Epidermal melanocyte (primary cell): ENCODE measurements at regions not wholly inside any gene's neighbourhood (a gene's known extent, or its start where the extent isn't known, plus 50 kb on each side); places are given as distances from the start of the nearest gene placed in this dataset.
A peak's percentile ranks its signal among the peaks of the same experiment; 100 is the strongest.
"Not testable (repeated sequence)": the region's sequence is repeated elsewhere in the genome, so short reads cannot be mapped to it uniquely, and the experiment has no call there.

Experiments used
- DNase-seq: peaks from one replicate; pipeline ENCODE4 v3.0.0; 2011; ENCODE audit warnings: low spot score; ENCODE audit not compliant: insufficient read length

DNA sequence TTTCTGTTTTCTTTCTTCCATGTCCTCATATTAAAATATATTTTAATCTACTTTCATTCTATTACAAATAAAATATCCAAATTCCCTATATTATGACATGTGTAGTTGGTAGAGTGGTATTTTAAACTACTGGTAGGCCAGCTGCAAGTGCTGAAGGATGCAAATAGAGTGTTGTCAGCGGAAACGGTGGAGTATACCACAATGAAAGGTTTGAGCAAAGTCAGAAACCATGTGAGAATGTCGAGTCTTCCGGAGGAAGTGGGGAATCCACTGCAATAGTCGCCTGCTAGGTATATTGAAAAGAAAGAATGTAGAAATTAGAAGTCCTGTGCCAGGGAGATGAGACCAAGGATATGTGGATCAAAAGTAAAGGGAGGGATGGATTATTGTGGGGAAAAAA lies 373.9 kb downstream of the DSEL start:
- DNase-seq = no peak

DNA sequence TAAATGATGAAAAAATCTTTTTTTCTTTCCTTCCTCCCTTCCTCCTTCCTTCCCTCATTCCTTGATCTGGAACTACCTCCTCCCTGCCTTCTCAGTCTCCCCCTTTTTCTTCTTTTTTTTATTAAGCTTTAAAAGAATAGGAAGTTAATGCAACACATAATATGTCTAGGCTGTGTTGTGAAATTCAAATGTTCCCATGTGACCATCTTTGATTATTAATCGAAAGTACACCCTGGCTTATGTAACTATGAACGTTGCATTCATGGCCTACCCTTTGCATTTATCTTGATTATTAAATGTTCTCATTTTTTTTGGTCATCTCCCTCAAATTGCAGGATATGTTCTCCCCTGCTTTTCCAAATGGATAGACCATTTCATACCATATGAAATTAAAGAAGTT lies 376.0 kb downstream of the DSEL start:
- DNase-seq = no peak

DNA sequence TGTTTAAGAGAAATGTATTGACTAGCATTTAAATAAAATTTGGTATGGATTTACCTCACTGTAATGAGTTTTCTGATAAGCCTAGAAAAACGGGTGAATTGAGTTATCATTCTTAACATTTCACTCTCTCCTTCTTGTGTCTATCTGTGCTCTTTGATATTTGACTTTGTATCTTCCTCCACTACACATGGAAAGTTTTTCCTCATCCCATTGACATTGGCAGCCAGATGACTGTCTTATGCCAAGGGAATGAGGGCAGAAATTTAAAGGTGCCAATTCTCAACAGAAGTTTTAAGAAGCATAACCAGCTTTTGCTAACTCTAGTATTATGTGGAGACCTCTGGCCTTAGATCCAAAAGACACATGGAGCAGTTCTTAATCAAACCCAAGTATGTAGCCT lies 376.6 kb downstream of the DSEL start:
- no peak for DNase-seq

DNA sequence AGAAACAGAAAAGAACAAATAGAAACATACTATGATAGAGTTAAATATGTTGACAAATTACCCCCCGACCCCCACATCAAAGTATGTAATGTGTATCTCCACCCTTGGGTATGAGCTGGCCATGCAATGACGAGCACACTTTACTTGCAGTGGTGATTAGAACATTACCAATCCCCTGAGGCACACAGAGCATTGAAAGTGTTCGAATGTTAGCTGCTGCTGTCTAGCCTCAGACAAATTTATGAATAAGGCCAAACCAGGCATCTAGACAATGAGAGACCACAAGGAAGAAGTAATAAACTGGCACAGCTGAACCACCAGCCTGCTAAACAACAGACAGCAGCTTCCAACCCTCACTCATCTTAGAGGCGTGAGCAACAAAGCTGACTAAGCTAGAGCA lies 380.5 kb downstream of the DSEL start:
- DNase-seq = peak; percentile 18

DNA sequence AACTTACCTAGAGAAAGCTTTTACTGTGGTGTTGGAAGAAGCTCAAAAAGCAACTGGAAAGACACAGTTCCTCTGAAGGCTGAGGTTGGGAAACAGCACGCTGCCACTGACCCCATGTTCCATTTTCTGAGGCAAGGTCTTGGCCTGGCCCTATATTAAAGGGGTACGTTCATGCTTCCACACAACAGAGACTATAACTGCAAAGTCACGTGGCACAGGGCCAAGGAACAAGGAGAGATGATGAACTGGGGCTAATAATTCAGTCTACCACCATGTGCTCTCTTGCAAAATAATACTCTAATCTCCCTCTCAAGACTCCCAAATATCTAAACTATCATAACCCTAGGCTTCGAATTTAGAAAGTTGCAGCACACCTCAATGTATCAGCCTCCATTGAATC lies 381.6 kb downstream of the DSEL start:
- DNase-seq = no peak

DNA sequence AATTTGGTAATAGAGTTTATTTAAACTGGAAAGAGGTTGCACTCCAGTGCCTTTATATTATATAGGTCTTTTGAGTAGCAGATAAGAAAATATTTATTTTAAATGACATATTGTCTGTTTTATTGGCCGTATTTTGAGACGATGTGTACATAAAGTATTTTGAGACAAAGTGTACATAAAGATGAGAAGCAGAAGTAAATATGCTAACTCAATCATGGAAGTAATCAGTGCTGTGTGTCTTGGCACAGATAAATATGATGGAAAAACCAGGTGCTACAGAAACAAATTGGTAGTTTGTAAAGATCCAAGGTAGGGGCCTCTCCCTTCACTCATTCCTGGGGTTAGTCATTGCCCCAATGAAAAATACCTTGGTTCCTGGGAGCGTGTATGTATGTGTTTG lies 382.9 kb downstream of the DSEL start:
- DNase-seq = no peak

DNA sequence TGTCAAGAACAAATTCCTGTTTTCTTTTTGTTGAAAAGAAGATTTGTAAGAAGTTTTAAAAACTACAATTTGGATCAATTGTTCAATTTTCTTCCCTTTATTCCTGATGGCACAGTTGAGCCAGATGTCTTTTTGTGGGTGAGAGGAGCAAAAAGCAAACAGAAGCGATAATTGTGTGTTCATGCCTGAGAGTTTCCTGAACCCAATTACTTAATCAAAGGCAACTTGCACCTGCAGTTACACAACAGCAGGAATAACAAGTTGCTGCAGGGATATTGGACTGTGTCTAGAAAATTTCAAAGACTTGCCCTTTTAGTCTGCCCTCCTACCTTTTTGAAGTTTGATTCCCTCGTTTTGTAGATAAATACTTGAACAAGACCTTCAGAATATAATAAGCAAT lies 383.6 kb downstream of the DSEL start:
- DNase-seq = no peak

DNA sequence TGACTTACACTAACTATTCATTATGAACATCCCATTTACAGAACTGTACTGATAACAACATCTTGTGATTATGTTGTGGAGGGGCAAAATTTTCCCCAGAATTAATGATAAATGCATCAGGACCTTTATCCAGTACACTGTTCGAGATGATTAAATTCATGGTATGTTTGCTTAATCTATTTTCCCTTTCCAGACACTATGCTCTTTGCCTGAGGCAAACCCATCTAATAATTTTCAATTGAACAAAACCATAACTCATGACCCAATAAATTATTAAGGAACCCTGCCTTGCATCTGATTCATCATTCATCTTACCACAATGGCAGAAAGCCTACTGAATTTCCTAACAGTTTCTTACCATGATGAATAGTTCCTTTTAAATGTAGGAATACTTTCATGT lies 385.0 kb downstream of the DSEL start:
- peak; percentile 19 for DNase-seq

DNA sequence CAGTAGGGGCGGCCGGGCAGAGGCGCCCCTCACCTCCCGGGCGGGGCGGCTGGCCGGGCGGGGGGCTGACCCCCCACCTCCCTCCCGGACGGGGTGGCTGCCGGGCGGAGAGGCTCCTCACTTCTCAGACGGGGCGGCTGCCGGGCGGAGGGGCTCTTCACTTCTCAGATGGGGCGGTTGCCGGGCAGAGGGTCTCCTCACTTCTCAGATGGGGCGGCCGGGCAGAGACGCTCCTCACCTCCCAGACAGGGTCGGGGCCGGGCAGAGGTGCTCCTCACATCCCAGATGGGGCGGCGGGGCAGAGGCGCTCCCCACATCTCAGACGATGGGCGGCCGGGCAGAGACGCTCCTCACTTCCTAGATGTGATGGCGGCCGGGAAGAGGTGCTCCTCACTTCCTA lies 389.8 kb downstream of the DSEL start:
- not testable (repeated sequence) for DNase-seq

DNA sequence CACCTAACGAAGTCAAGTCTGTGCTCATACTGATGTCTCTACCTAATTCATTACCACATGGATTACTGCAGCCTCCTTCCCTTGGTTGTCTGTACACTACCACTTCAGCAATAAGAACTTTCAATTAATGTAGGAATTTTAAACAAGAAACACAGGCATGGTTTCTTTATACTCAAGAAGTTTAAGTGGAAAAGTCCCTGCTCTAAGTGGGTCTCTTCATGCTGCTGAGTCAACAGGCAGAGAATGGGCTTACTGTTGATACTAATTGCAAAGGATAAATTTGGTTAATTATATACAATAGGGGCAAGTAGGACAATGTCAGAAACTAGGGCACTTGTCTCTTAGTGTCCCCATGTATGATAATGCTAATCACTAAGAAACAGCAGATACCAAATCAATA lies 392.6 kb downstream of the DSEL start:
- no peak for DNase-seq

DNA sequence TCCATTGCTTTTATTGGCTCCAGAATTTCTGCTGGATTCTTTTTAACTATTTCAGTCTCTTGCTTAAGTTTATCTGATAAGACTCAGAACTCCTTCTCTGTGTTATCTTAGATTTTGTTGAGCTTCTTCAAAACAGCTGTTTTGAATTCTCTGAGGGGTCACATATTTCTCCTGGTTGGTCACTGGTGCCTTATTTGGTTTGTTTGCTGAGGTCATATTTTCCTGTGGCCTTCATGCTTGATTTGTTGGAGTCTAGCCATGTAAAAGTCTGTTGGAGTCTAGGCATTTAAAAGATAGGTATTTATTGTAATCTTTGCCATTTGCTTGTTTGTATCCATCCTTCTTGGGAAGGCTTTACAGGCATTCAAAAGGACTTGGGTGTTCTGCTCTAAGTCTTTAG lies 398.7 kb downstream of the DSEL start:
- DNase-seq = no peak

DNA sequence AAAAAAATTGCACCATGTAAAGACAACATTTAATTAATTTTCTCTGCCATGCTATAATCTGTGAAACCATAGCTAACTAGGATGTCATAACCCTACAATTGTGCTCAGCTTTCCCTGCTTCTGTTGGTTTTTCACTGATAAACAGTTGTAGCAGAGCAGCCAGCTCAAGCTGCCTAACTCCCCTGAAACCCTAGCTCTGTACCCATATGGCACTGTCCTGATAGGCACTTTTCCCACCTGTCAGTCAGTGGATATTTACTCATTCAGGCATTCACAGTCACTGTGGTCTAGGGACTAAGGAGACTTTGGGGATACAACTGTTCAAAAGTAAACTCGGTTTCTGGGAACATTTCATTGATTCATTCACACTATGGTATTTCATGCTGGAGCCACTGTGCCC lies 407.0 kb downstream of the DSEL start:
- DNase-seq = no peak

DNA sequence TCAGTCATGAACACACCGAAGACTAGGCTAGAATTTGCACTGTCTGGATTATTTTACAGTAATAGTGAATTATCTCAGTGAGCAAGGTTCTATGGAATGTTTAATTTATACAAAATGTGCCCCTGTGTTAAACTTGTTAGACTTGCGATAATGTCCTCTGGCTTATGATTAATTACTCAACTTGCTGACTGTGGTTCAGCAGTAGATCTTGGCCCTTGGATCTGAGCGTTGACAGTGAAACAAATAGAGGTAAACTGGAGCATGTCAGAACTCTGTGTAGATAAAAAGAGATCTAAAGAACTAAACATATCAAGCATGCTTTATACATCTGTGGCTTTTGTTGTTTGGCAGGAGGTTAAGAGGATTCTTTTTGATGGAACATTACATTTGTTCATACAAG lies 407.6 kb downstream of the DSEL start:
- no peak for DNase-seq

DNA sequence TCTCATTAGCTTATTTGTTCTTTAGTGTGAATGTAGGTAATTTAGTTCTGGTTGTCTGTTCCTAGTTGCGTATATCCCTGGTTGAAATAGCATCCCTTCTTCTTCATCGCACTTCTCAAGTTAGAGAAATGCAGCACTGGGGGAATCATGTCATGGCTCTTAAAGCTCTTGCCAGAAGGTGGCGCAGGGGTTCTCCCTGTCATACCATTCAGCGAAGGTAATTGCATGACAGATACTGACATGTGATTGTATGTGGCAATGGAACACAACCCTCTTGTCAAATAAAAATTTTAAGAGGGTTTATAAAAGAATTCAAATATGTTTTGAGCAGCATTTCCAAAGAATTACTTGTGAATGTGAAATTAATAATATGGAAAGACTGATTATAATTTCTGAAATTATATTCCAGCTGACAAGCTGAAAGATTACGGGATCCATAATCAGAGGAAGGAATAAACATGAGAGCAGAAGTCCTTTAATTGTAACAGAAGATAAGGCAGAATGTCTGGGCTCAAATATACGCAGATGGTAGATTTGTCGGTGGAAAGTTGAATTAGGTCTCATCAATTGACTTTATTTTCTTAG lies 411.7 kb downstream of the DSEL start:
- peak; percentile 24 for DNase-seq

DNA sequence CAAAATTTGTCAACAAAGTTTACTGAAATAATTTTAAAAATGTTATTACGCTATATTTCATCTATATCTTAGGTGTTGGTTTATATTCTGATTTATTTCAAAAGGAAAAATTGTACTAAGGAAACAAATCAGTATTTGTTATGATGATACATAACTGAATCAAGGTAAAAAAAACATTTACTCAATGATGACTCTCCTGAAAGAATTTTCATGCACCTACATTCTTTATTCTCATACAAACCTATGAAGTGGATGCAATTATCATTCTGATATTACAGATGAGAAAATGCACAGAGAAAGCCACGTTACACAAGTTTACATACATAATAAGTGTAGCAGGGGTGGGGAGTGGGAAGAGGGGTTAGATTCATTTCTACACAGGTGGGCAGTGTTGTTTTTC lies 422.4 kb downstream of the DSEL start:
- no peak for DNase-seq

DNA sequence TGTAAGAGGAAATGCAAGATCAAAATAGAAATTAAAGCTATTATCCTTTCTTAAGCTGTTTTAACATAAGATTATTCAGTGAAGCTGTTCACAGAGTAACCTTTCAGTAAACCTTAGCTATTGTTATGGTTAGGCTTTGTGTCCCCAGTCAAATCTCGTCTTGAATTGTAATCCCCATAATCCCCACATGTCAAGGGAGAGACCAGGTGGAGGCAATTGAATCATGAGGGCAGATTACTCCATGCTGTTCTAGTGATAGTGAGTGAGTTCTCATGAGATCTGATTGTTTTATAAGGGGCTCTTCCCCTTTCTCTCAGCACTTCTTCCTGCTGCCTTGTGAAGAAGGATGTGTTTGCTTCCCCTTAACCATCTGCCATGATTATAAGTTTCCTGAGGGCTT lies 424.4 kb downstream of the DSEL start:
- DNase-seq = no peak

DNA sequence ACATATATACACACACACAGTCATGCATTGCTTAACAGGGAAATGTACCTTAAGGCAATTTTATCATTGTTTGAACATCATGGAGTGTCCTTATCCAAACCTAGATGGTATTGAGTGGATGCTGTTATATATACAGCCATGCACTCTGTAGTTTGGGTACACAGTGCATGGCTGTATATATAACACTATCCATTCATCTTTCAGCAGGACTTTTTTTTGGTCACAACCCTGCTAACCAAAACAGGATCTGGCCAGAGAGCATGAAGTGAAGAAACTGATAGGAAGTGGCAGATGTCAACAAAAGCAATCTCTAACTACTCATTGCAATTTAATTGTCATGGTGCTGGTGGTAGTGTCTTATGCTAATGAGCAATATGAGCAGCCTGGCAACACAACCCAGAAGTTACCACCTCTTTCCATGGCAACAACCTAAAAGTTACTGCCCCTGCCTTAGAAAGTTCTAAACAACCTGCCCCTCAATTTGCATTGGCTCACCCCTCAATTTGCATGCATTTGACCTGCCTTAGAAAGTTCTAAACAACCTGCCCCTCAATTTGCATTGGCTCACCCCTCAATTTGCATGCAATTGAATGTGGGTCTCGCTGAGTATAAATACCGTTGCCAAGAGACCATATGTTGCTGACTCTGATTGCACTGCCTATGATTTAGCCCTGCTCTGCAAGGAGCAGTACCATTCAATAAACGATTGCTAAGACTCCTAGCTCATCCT lies 434.9 kb downstream of the DSEL start:
- no peak for DNase-seq

DNA sequence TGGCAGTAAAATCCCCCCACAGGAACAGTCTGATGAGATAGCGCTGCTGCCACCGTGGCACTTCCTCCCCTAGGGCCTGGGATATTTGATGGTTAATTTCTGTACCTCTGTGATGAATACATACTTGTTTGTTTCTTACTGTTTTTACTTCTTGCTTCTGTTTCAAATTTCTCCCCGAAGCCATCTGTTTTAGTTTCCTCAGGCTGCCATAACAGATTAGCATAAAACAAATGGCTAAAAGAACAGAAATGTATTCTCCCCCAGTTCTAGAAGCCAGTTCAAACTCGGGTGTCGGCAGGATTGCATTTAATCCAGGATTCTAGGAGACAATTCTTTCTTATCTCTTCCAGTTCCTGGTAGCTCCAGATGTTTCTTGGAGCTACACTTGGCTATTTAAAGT lies 435.9 kb downstream of the DSEL start:
- DNase-seq = no peak

DNA sequence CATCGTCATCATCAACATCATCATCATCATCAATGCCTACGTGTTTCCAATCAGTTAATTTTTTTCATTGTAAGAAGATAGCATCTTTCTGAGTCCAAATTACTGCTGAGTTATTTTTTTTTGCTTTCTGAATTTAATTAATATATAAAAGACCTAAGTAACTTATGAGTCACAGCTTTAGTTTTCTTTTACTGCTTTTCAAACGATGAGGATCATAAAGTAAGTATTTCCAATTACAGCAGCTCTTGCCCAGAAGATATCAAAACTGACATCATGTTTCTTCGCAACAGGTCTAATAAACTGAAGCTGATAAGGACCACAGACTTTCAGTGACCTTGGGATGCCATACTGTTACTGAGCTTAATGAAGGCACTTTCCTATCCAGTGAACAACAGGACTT lies 442.2 kb downstream of the DSEL start:
- no peak for DNase-seq

DNA sequence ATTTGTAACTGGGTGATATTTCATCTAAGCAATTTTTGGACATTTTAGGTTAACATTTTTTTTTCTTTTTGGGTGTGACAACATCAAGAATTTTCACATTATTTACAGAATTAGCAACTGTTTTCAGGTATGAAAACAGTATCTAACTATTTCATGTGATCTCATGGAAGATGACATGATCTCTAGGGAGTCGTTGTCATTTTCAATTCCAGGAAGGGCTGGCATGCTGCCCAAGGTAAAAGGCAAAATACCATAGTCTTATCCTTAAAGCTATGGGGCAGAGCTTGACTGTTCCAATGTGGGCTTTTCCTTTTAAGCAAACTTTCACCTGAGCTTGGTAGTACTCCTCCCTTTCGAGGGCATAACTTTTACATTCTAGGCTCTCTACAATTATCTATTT lies 443.7 kb downstream of the DSEL start:
- DNase-seq = no peak

DNA sequence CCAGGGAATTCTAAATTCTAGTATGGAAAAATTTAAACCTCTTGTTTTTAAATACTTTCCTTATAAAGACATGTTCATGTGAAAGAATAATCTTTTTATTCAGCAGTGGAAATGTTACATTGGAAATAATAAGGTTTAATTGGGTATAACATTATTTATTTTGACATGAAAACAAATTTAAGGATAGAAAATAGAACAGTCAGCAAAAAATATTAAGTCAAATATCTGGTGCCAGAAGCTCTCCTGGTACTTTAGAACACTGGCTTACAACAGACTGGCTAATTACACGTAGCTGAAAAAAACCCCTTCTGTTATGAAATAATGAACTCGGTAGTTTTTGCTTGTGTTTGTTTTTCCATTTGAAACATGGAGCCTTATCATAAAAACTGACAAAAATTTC lies 447.9 kb downstream of the DSEL start:
- DNase-seq = no peak

DNA sequence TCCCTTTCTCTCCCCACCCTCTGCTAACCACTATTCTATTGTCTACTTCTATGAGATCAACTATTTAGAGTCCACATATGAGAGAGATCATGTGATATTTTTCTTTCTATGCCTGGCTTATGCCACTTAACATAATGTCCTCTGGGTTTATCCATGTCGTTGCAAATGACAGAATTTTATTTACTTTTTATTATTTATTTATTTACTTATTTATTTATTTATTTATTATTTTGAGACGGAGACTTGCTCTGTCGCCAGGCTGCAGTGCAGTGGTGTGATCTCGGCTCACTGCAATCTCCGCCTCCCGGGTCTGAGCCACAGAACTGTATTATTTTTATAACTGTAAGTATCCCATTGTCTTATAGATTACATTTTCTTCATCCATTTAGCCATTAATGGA lies 443.4 kb upstream of the CDH19 start:
- no peak for DNase-seq

DNA sequence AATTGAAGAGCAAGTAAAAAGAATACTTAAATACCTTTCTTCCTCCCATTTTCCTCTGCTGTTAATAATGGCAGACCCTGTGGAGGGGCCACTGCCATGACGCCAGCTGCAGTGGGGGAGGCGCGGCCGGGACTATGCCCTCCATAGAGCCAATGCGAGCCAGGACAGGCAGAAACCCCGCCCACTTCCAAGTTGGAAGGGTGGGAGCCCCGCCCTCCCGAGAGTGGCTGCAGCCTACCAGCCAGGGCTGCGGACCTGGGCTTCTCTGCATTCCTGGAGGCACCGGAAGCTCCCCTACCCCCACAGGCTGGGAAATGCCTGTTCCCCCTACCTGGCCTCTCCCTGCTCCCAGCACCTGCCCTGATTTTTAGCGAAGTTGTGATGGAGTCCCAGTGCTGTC lies 439.4 kb upstream of the CDH19 start:
- no peak for DNase-seq

DNA sequence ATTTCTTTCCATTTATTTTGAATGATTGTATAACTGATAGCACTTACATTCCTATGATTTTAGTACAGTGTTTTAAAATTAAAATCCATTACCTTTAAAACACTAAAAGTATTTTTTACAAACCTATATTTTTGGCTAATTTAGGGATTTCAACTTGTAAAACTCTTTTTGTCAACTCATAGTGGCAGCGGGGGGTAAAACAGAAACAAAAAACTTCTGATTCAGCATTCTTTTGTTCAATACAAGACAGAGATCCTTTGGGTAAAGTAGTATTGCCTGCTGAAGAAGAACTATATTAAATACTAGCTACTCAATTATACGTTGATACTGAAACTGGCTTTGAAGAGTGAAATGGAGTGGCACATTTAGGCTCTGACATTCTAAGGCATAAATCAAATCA lies 437.4 kb upstream of the CDH19 start:
- DNase-seq = no peak
